Gastroesophageal sphincter (tissue), 4 donors: ENCODE measurements at regions not wholly inside any gene's neighbourhood (a gene's known extent, or its start where the extent isn't known, plus 50 kb on each side); places are given as distances from the start of the nearest gene placed in this dataset.

Source experiments
- ATAC-seq: fragments of 150-250 bp; one replicate; pipeline ENCODE4 v1.9.1; 2016; ENCODE audit warnings: mild to moderate bottlenecking, moderate library complexity
- H3K27ac ChIP-seq, 4 donors: fragments of 200-600 bp; sonication (generic) in 3 of 4; 1 replicate in 3 of 4; 2 replicates in 1 of 4; pipeline ENCODE4 v1.5.1; 2016 to 2019
- H3K27me3 ChIP-seq: fragments of 200-600 bp; sonication (generic); one replicate; pipeline ENCODE4 v1.5.1; 2019
- H3K36me3 ChIP-seq, 2 donors: fragments of 200-600 bp; sonication (generic); one replicate each; pipeline ENCODE4 v1.5.1; 2019; ENCODE audit warnings: control low read depth in 1 of 2
- H3K4me1 ChIP-seq, 3 donors: fragments of 200-600 bp; sonication (generic); 1 replicate in 2 of 3; 2 replicates in 1 of 3; pipeline ENCODE4 v1.5.1; 2016 to 2019; ENCODE audit warnings: control low read depth in 2 of 3
- H3K4me3 ChIP-seq, 2 donors: fragments of 200-600 bp; sonication (generic); one replicate each; pipeline ENCODE4 v1.5.1; 2019; ENCODE audit warnings: mild to moderate bottlenecking in 1 of 2, moderate library complexity in 1 of 2
- H3K9me3 ChIP-seq, 3 donors: fragments of 200-600 bp; sonication (generic); one replicate each; pipeline ENCODE4 v1.5.1; 2017 to 2019; ENCODE audit warnings: control low read depth in 2 of 3
- CTCF ChIP-seq, 4 experiments: fragments of 200-600 bp in 2 of 4; fragments of 450-650 bp in 2 of 4; sonication (generic) in 1 of 4; IDR thresholded peaks; one replicate each; pipeline ENCODE4 v1.5.1; 2017 to 2019; ENCODE audit warnings: antibody characterized with exemption in 4 of 4, mild to moderate bottlenecking in 2 of 4, moderate library complexity in 2 of 4
- EP300 ChIP-seq: sonication (generic); formaldehyde crosslinking; IDR thresholded peaks from one replicate; pipeline ENCODE4 v1.6.1; 2017; ENCODE audit warnings: antibody characterized with exemption, mild to moderate bottlenecking
- POLR2A ChIP-seq, 2 donors: fragments of 450-650 bp; IDR thresholded peaks; one replicate each; pipeline ENCODE4 v1.6.1; 2017; ENCODE audit warnings: antibody characterized with exemption in 2 of 2, mild to moderate bottlenecking in 2 of 2, moderate library complexity in 1 of 2
- POLR2AphosphoS5 ChIP-seq: sonication (generic); formaldehyde crosslinking; IDR thresholded peaks from one replicate; pipeline ENCODE4 v1.6.1; 2017; ENCODE audit warnings: antibody characterized with exemption
- WGBS, 2 donors: methylation state at CpG; one replicate each; pipeline ENCODE4 v1.1.5; 2018; ENCODE audit warnings: low coverage in 1 of 2; 5-methylcytosine and 5-hydroxymethylcytosine counted together

- no peak for ATAC-seq
- Histone ChIP-seq H3K9me3 (peaks cover 0 to 9% (median 0%) of the 10 kb centered on the region in 3 donors), H3K4me1 (no peaks in the 10 kb centered on the region), H3K27ac (no peak overlapping the region), H3K36me3 (no peaks in the 10 kb centered on the region), H3K27me3 (peaks cover 26% of the 10 kb centered on the region), H3K4me3 (no peak overlapping the region)
- TF ChIP-seq POLR2A (IDR thresholded peaks at IDR 0.05), result no peak
- TF ChIP-seq POLR2AphosphoS5, result no peak
- TF ChIP-seq EP300, result no peak
- TF ChIP-seq CTCF (IDR thresholded peaks at IDR 0.05), result no peak
- 60 to 70% methylated on average over 2 to 3 of the region's 3 CpGs for WGBS, 2 donors
Observed at GRCh38 chr2:118722976-118723375, 124.5 kb downstream of the EN1 start.

- Histone ChIP-seq H3K27ac (no peak overlapping the region), H3K36me3 (no peaks in the 10 kb centered on the region), H3K4me1 (no peaks in the 10 kb centered on the region), H3K4me3 (no peak overlapping the region), H3K9me3 (no peaks in the 10 kb centered on the region), H3K27me3 (peaks cover 26% of the 10 kb centered on the region)
- no peak for ATAC-seq
- 91 to 93% methylated on average over 5 to 9 of the region's 11 CpGs for WGBS, 2 donors
- TF ChIP-seq POLR2AphosphoS5 (no peak), CTCF (IDR thresholded peaks at IDR 0.05) (no peak)
Observed at GRCh38 chr2:118721817-118722551, 125.5 kb downstream of the EN1 start.

- WGBS, 2 donors, result 70 to 83% methylated on average over 4 of the region's 4 CpGs
- no peak for TF ChIP-seq CTCF (IDR thresholded peaks at IDR 0.05)
- no peak for TF ChIP-seq POLR2AphosphoS5
- TF ChIP-seq POLR2A (IDR thresholded peaks at IDR 0.05), result no peak
- TF ChIP-seq EP300, result no peak
Observed at GRCh38 chr2:118720866-118721265, 126.6 kb downstream of the EN1 start.

GRCh38 chr2:118718921-118719320, 128.5 kb downstream of the EN1 start:
- no peak for ATAC-seq
- no peak for TF ChIP-seq CTCF (IDR thresholded peaks at IDR 0.05)
- TF ChIP-seq EP300, result no peak
- TF ChIP-seq POLR2A (IDR thresholded peaks at IDR 0.05), result no peak
- TF ChIP-seq POLR2AphosphoS5, result no peak
- Histone ChIP-seq H3K4me1 (no peaks in the 10 kb centered on the region), H3K36me3 (no peaks in the 10 kb centered on the region), H3K4me3 (no peak overlapping the region), H3K9me3 (no peaks in the 10 kb centered on the region), H3K27ac (no peak overlapping the region), H3K27me3 (peaks cover 18% of the 10 kb centered on the region)

More at GRCh38 chr2:118720866-118721265, 126.6 kb downstream of the EN1 start:
- Histone ChIP-seq H3K27ac (no peak overlapping the region), H3K4me1 (no peaks in the 10 kb centered on the region), H3K9me3 (no peaks in the 10 kb centered on the region), H3K4me3 (no peak overlapping the region), H3K36me3 (no peaks in the 10 kb centered on the region), H3K27me3 (peaks cover 26% of the 10 kb centered on the region)
- ATAC-seq, result no peak

- WGBS, 2 donors, result 77 to 93% methylated on average over 6 of the region's 6 CpGs
- Histone ChIP-seq H3K27me3 (peaks cover 12% of the 10 kb centered on the region), H3K4me3 (no peak overlapping the region), H3K36me3 (no peaks in the 10 kb centered on the region), H3K27ac (no peak overlapping the region), H3K9me3 (no peaks in the 10 kb centered on the region), H3K4me1 (no peaks in the 10 kb centered on the region)
- no peak for TF ChIP-seq POLR2A (IDR thresholded peaks at IDR 0.05)
- TF ChIP-seq CTCF (IDR thresholded peaks at IDR 0.05), result no peak
- no peak for TF ChIP-seq POLR2AphosphoS5
- TF ChIP-seq EP300, result no peak
- no peak for ATAC-seq
Observed at GRCh38 chr2:118716102-118716501, 131.3 kb downstream of the EN1 start.
